ENCODE measurements at regions not wholly inside any gene's neighbourhood (a gene's known extent, or its start where the extent isn't known, plus 50 kb on each side); places are given as distances from the start of the nearest gene placed in this dataset.

GRCh38 chr15:62698646-62699045, 343.9 kb upstream of the TPM1 start:
- Mint-ChIP-seq H3K4me3 (no peak overlapping the region), H3K27me3 (ENCODE audit: low read depth) (no peaks in the 10 kb centered on the region; the same call in 1 of the 2 replicates), H3K4me1 (0 out of 2 replicates have a peak, but pooled peaks cover 3% of the 10 kb centered on the region), H3K9me3 (no peaks in the 10 kb centered on the region), H3K27ac (no peak overlapping the region), H3K36me3 (peaks cover 7% of the 10 kb centered on the region)
- DNase-seq (ENCODE audit: low spot score) (no peak), ATAC-seq (peak; percentile 16; the same call in 1 of the 2 replicates)
- POLR2A ChIA-PET: no interaction called here
- TF ChIP-seq MXD4 (CRISPR knock-in tag; IDR thresholded peaks at IDR 0.05; ENCODE audit: borderline replicate concordance): no peak
- no peak for TF ChIP-seq CREB1 (CRISPR knock-in tag; IDR thresholded peaks at IDR 0.05)
- TF ChIP-seq ELF4 (CRISPR knock-in tag; IDR thresholded peaks at IDR 0.05; ENCODE audit: low read depth): no peak
- TF ChIP-seq IRF1 (CRISPR knock-in tag; IDR thresholded peaks at IDR 0.05): no peak
- TF ChIP-seq TEAD1 (CRISPR knock-in tag; IDR thresholded peaks at IDR 0.05): no peak
- TF ChIP-seq CREM (CRISPR knock-in tag; IDR thresholded peaks at IDR 0.05): no peak
- no peak for TF ChIP-seq MLX (CRISPR knock-in tag; IDR thresholded peaks at IDR 0.05)
- TF ChIP-seq ZNF416 (CRISPR knock-in tag; IDR thresholded peaks at IDR 0.05): no peak
- TF ChIP-seq ARID4B (CRISPR knock-in tag; IDR thresholded peaks at IDR 0.05; ENCODE audit: borderline replicate concordance): no peak
- no peak for TF ChIP-seq ZNF281 (CRISPR knock-in tag; IDR thresholded peaks at IDR 0.05)
- no peak for TF ChIP-seq FOXP4 (CRISPR knock-in tag; IDR thresholded peaks at IDR 0.05)
- TF ChIP-seq ZBTB43 (CRISPR knock-in tag; IDR thresholded peaks at IDR 0.05): no peak
- CTCF ChIA-PET: interaction anchor here (1.1 to 1.8 kb wide), 2 partner anchors 44 to 865 kb away, joined by 3 to 10 read pairs; no protein-coding TSS in a partner anchor

GRCh38 chr15:62706317-62706716, 336.2 kb upstream of the TPM1 start:
- DNase-seq (ENCODE audit: low spot score) (no peak), ATAC-seq (no peak)
- no peak overlapping the region for H3K27ac Mint-ChIP-seq
- peaks cover 14% of the 10 kb centered on the region for H3K4me1 Mint-ChIP-seq
- ChIA-PET POLR2A (no interaction called here), CTCF (interaction anchor here (1.1 kb wide), 1 partner anchor 49 kb away, joined by 3 read pairs; no protein-coding TSS in a partner anchor)
- H3K4me3 Mint-ChIP-seq: no peak overlapping the region
- H3K9me3 Mint-ChIP-seq: no peaks in the 10 kb centered on the region
- no peaks in the 10 kb centered on the region for H3K27me3 Mint-ChIP-seq (ENCODE audit: low read depth)
- peaks cover 16% of the 10 kb centered on the region; the same call in 1 of the 2 replicates for H3K36me3 Mint-ChIP-seq
- TF ChIP-seq E2F1 (CRISPR knock-in tag; IDR thresholded peaks at IDR 0.05) (no peak), ZNF232 (CRISPR knock-in tag; IDR thresholded peaks at IDR 0.05) (no peak), ZNF138 (CRISPR knock-in tag; conservative IDR thresholded peaks at IDR 0.05) (no peak), FOXJ3 (CRISPR knock-in tag; IDR thresholded peaks at IDR 0.05; ENCODE audit: borderline replicate concordance) (no peak), ZBTB43 (CRISPR knock-in tag; IDR thresholded peaks at IDR 0.05) (no peak), OVOL2 (CRISPR knock-in tag; IDR thresholded peaks at IDR 0.05; ENCODE audit: borderline replicate concordance) (no peak), ZNF416 (CRISPR knock-in tag; IDR thresholded peaks at IDR 0.05) (no peak), TEAD1 (CRISPR knock-in tag; IDR thresholded peaks at IDR 0.05) (no peak)
